Caco-2 (cell line): ENCODE measurements at regions not wholly inside any gene's neighbourhood (a gene's known extent, or its start where the extent isn't known, plus 50 kb on each side); places are given as distances from the start of the nearest gene placed in this dataset.

Experiments used
- BruUV-seq: library from RNA; stranded (reverse); fragments of 400-500 nt; replicated peaks from 2 replicates; lab custom pipeline; 2021; lab: Mats Ljungman, UMichigan
- CTCF ChIA-PET: fragments of 300-600 bp; sonication (Branson Sonifier 250); formaldehyde crosslinking; loops from one replicate; lab custom pipeline; 2022; ENCODE audit warnings: antibody characterized with exemption; lab: Charles Lee
- POLR2A ChIA-PET: fragments of 300-600 bp; sonication (Branson Sonifier 250); formaldehyde crosslinking; loops from one replicate; lab custom pipeline; 2022; ENCODE audit warnings: antibody characterized with exemption; lab: Charles Lee
- DNase-seq, 2 experiments: peaks; one replicate each; pipeline versions ENCODE4 v3.0.0 to v3.0.0-alpha.2; 2020 to 2022
- H3K27me3 ChIP-seq: replicated peaks from 2 replicates; pipeline ENCODE4 v1.6.0; 2011; ENCODE audit warnings: low read length; ENCODE audit not compliant: control insufficient read depth, insufficient read depth
- H3K36me3 ChIP-seq: 2 replicates; pipeline ENCODE4 v1.5.1; 2011; ENCODE audit warnings: low read length; ENCODE audit not compliant: control insufficient read depth, insufficient read depth
- H3K4me1 ChIP-seq: fragments of 250-450 bp; sonication (Bioruptor Pico); 2 replicates; pipeline ENCODE4 v1.5.1; 2020; ENCODE audit warnings: mild to moderate bottlenecking
- H3K4me3 ChIP-seq: 2 replicates; pipeline ENCODE4 v1.5.1; 2011; ENCODE audit warnings: low read depth, mild to moderate bottlenecking, control low read depth, low read length
- H3K9me3 ChIP-seq: fragments of 250-450 bp; sonication (Bioruptor Pico); 2 replicates; pipeline ENCODE4 v1.5.1; 2020; ENCODE audit warnings: mild to moderate bottlenecking, moderate library complexity
- H3K27ac Mint-ChIP-seq: one replicate; pipeline ENCODE4 v1.8.0; 2022; ENCODE audit warnings: mixed read lengths; ENCODE audit not compliant: unreplicated experiment
- H3K27me3 Mint-ChIP-seq: one replicate; pipeline ENCODE4 v1.8.0; 2022; ENCODE audit warnings: mixed read lengths; ENCODE audit not compliant: insufficient read depth, unreplicated experiment
- H3K36me3 Mint-ChIP-seq: one replicate; pipeline ENCODE4 v1.8.0; 2022; ENCODE audit warnings: mild to moderate bottlenecking, mixed read lengths; ENCODE audit not compliant: insufficient read depth, unreplicated experiment
- H3K4me1 Mint-ChIP-seq: one replicate; pipeline ENCODE4 v1.8.0; 2022; ENCODE audit warnings: low read depth, mixed read lengths; ENCODE audit not compliant: unreplicated experiment
- H3K4me3 Mint-ChIP-seq: one replicate; pipeline ENCODE4 v1.8.0; 2022; ENCODE audit warnings: mild to moderate bottlenecking, moderate library complexity, mixed read lengths; ENCODE audit not compliant: unreplicated experiment
- H3K9me3 Mint-ChIP-seq: one replicate; pipeline ENCODE4 v1.8.0; 2022; ENCODE audit warnings: mixed read lengths; ENCODE audit not compliant: unreplicated experiment
- CTCF ChIP-seq, 2 experiments: fragments of 200-600 bp in 1 of 2; IDR thresholded peaks; 1 replicate in 1 of 2; 2 replicates in 1 of 2; pipeline versions ENCODE4 v1.5.1 to v1.8.0; 2011 to 2022; ENCODE audit warnings: antibody characterized with exemption in 1 of 2, control low read depth in 1 of 2, inconsistent platforms in 1 of 2, low read depth in 1 of 2, low read length in 1 of 2, mild to moderate bottlenecking in 1 of 2, moderate library complexity in 1 of 2; ENCODE audit not compliant: insufficient read depth in 1 of 2, severe bottlenecking in 1 of 2, unreplicated experiment in 1 of 2
- intact Hi-C: fragments of 100-400 bp; cut with micrococcal nuclease; formaldehyde crosslinking; loops from one replicate; pipeline ENCODE4 v1.10.0; 2022; ENCODE audit not compliant: unreplicated experiment

GRCh38 chr11:42647993-42648392, 663.8 kb upstream of the API5 start:
- Histone ChIP-seq H3K27me3 (no peaks in the 10 kb centered on the region), H3K4me1 (no peaks in the 10 kb centered on the region), H3K9me3 (no peaks in the 10 kb centered on the region), H3K36me3 (no peaks in the 10 kb centered on the region), H3K4me3 (no peak overlapping the region)
- BruUV-seq, result no TSS peak
- DNase-seq, result no peak
- intact Hi-C loops, result no loop called here
- Mint-ChIP-seq H3K36me3 (no peaks in the 10 kb centered on the region), H3K4me1 (no peaks in the 10 kb centered on the region), H3K27ac (no peak overlapping the region), H3K27me3 (peaks cover 3% of the 10 kb centered on the region), H3K4me3 (no peak overlapping the region), H3K9me3 (no peaks in the 10 kb centered on the region)
- TF ChIP-seq CTCF (IDR thresholded peaks at IDR 0.05; ENCODE audit: insufficient read depth in 1 of 2, low read depth in 1 of 2, low read length in 1 of 2, severe bottlenecking in 1 of 2, unreplicated experiment in 1 of 2), result no peak
- CTCF ChIA-PET, result no interaction called here
- POLR2A ChIA-PET, result no interaction called here

GRCh38 chr11:42651621-42652020, 660.2 kb upstream of the API5 start:
- ChIA-PET CTCF (no interaction called here), POLR2A (no interaction called here)
- no peak for DNase-seq
- no peaks in the 10 kb centered on the region for H3K4me1 Mint-ChIP-seq
- no peak for TF ChIP-seq CTCF (IDR thresholded peaks at IDR 0.05; ENCODE audit: insufficient read depth in 1 of 2, low read depth in 1 of 2, low read length in 1 of 2, severe bottlenecking in 1 of 2, unreplicated experiment in 1 of 2)
- intact Hi-C loops, result no loop called here
- Histone ChIP-seq H3K4me1 (no peaks in the 10 kb centered on the region), H3K36me3 (no peaks in the 10 kb centered on the region), H3K27me3 (no peaks in the 10 kb centered on the region), H3K4me3 (no peak overlapping the region), H3K9me3 (no peaks in the 10 kb centered on the region)
- BruUV-seq, result no TSS peak
- no peak overlapping the region for H3K27ac Mint-ChIP-seq
- H3K36me3 Mint-ChIP-seq, result no peaks in the 10 kb centered on the region
- no peaks in the 10 kb centered on the region for H3K9me3 Mint-ChIP-seq
- H3K4me3 Mint-ChIP-seq, result no peak overlapping the region
- H3K27me3 Mint-ChIP-seq, result peaks cover 3% of the 10 kb centered on the region

DNA sequence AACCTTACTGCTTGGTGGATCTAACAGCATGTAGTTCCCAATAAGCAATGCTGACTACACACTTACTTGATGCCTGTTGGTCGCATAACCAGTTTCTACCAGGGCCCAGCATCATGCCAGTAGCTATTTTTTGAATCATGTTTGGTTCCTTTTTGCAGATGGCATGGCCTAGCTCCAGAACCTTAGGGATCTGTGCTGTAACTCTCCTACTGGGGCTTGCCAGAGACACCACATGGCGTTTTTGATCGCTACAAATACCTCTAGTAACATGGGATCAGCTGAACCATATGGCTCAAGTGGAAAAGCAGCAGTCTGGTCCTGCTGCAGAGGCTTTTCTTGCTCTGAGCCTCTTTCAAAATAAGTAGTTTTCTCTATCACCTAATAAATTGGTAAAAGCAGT, 654.6 kb upstream of the API5 start:
- Mint-ChIP-seq H3K27ac (no peak overlapping the region), H3K27me3 (peaks cover 4% of the 10 kb centered on the region), H3K36me3 (no peaks in the 10 kb centered on the region), H3K9me3 (no peaks in the 10 kb centered on the region), H3K4me3 (no peak overlapping the region), H3K4me1 (no peaks in the 10 kb centered on the region)
- Histone ChIP-seq H3K36me3 (no peaks in the 10 kb centered on the region), H3K9me3 (no peaks in the 10 kb centered on the region), H3K4me1 (no peaks in the 10 kb centered on the region), H3K4me3 (no peak overlapping the region), H3K27me3 (no peaks in the 10 kb centered on the region)
- ChIA-PET POLR2A (no interaction called here), CTCF (no interaction called here)
- BruUV-seq, result no TSS peak
- TF ChIP-seq CTCF (IDR thresholded peaks at IDR 0.05; ENCODE audit: insufficient read depth in 1 of 2, low read depth in 1 of 2, low read length in 1 of 2, severe bottlenecking in 1 of 2, unreplicated experiment in 1 of 2), result no peak
- intact Hi-C loops, result no loop called here
- DNase-seq, result no peak
